LNCaP clone FGC (cell line): ENCODE measurements at regions not wholly inside any gene's neighbourhood (a gene's known extent, or its start where the extent isn't known, plus 50 kb on each side); places are given as distances from the start of the nearest gene placed in this dataset.

ENCODE experiments used
- DNase-seq: peaks from one replicate; pipeline ENCODE4 v3.0.0-alpha.2; 2011; ENCODE audit warnings: low read depth
- H3K4me3 ChIP-seq: 2 replicates; pipeline ENCODE4 v1.5.1; 2011; ENCODE audit warnings: mild to moderate bottlenecking, low read depth, low read length, control low read depth
- CTCF ChIP-seq: IDR thresholded peaks from 2 replicates; pipeline ENCODE4 v1.5.1; 2012; ENCODE audit warnings: mild to moderate bottlenecking; ENCODE audit not compliant: control insufficient read depth, insufficient read depth; ENCODE audit errors: extremely low read depth

- no peak overlapping the region for H3K4me3 ChIP-seq
- DNase-seq, result no peak
- TF ChIP-seq CTCF, result no peak
Observed at GRCh38 chr16:22633799-22634198, 123.1 kb downstream of the NPIPB5 start.

DNA sequence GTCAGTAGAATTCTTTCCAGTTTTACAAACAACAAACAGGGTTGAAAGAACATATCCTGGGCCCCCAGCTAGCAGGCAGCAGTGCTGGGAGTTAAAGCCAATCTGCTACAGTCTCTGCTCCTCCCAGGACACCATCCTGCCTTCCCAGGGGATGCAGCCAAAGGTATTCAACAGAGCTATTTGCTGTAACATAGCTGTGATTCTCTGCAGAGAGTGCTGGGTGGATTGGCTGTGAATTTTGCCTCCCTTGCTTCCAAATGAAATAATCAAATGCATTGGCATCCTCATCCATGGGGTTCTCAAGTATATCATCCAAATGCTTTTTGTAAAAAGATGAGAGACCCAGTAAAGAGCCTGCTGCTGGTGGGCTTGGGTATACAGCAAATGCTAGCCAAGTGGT lies 124.3 kb downstream of the NPIPB5 start:
- DNase-seq, result no peak
- no peak overlapping the region for H3K4me3 ChIP-seq
- no peak for TF ChIP-seq CTCF

GRCh38 chr16:22635357-22635761 lies 124.7 kb downstream of the NPIPB5 start:
- no peak for TF ChIP-seq CTCF
- no peak overlapping the region for H3K4me3 ChIP-seq
- DNase-seq, result no peak

DNA sequence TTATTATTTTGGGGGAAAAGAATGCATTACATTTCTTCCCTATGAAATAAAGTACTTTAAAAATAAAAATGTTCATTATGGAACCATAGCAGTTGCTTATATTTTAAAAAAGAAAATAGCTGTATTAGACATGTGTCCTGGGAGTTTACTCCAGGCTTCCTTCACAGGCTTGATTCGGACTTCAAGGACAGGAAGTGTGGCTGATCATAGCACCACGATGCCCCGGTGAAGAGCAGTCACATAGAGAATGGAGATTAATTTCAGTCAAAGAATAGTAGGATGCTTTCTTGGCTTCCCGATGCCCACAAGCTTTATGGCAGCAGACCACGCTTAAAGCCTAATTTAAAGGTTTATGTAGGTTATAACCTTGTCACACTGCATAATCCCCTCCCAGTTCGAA lies 125.1 kb downstream of the NPIPB5 start:
- no peak for TF ChIP-seq CTCF
- no peak for DNase-seq
- no peak overlapping the region for H3K4me3 ChIP-seq

GRCh38 chr16:22638393-22639206 lies 127.9 kb downstream of the NPIPB5 start:
- H3K4me3 ChIP-seq, result no peak overlapping the region
- TF ChIP-seq CTCF, result no peak
- no peak for DNase-seq

- TF ChIP-seq CTCF, result no peak
- no peak overlapping the region for H3K4me3 ChIP-seq
- no peak for DNase-seq
Observed at GRCh38 chr16:22641131-22641628, 130.5 kb downstream of the NPIPB5 start.
